Fibroblast of mammary gland (primary cell): ENCODE measurements at regions not wholly inside any gene's neighbourhood (a gene's known extent, or its start where the extent isn't known, plus 50 kb on each side); places are given as distances from the start of the nearest gene placed in this dataset.
"Not testable (repeated sequence)": the region's sequence is repeated elsewhere in the genome, so short reads cannot be mapped to it uniquely, and the experiment has no call there.

Source experiments
- DNase-seq: peaks from one replicate; pipeline ENCODE4 v3.0.0-alpha.2; 2010; ENCODE audit warnings: low read depth
- H3K4me3 ChIP-seq: 2 replicates; pipeline ENCODE4 v1.5.1; 2011; ENCODE audit warnings: low read depth, mild to moderate bottlenecking, low read length, moderate library complexity; ENCODE audit not compliant: control insufficient read depth
- CTCF ChIP-seq: conservative IDR thresholded peaks from 2 replicates; pipeline ENCODE4 v1.5.1; 2011; ENCODE audit warnings: low read depth, low read length, inconsistent platforms; ENCODE audit not compliant: control insufficient read depth, insufficient read depth

GRCh38 chr4:112819729-112820128 is 182.8 kb downstream of the LARP7 start:
- no peak for TF ChIP-seq CTCF
- H3K4me3 ChIP-seq = no peak overlapping the region
- no peak for DNase-seq

GRCh38 chr4:112823156-112823555 is 186.2 kb downstream of the LARP7 start:
- TF ChIP-seq CTCF = no peak
- DNase-seq = no peak
- no peak overlapping the region for H3K4me3 ChIP-seq

GRCh38 chr4:112823606-112824005 is 186.7 kb downstream of the LARP7 start:
- DNase-seq = no peak
- TF ChIP-seq CTCF = no peak
- no peak overlapping the region for H3K4me3 ChIP-seq

- DNase-seq = no peak
- TF ChIP-seq CTCF = no peak
- no peak overlapping the region for H3K4me3 ChIP-seq
These were observed 193.9 kb downstream of the LARP7 start for GRCh38 chr4:112830753-112831386.

- H3K4me3 ChIP-seq = no peak overlapping the region
- no peak for DNase-seq
These were observed 195.6 kb downstream of the LARP7 start for GRCh38 chr4:112832493-112832892.

GRCh38 chr4:112836895-112837294 is 200.0 kb downstream of the LARP7 start:
- no peak for TF ChIP-seq CTCF
- H3K4me3 ChIP-seq = no peak overlapping the region
- DNase-seq = no peak

More at GRCh38 chr4:112832493-112832892, 195.6 kb downstream of the LARP7 start:
- no peak for TF ChIP-seq CTCF

- H3K4me3 ChIP-seq, DNase-seq: not testable (repeated sequence)
These were observed 201.1 kb downstream of the LARP7 start for GRCh38 chr4:112838015-112838414.
